ENCODE measurements at regions not wholly inside any gene's neighbourhood (a gene's known extent, or its start where the extent isn't known, plus 50 kb on each side); places are given as distances from the start of the nearest gene placed in this dataset.
A peak's percentile ranks its signal among the peaks of the same experiment; 100 is the strongest.

DNA sequence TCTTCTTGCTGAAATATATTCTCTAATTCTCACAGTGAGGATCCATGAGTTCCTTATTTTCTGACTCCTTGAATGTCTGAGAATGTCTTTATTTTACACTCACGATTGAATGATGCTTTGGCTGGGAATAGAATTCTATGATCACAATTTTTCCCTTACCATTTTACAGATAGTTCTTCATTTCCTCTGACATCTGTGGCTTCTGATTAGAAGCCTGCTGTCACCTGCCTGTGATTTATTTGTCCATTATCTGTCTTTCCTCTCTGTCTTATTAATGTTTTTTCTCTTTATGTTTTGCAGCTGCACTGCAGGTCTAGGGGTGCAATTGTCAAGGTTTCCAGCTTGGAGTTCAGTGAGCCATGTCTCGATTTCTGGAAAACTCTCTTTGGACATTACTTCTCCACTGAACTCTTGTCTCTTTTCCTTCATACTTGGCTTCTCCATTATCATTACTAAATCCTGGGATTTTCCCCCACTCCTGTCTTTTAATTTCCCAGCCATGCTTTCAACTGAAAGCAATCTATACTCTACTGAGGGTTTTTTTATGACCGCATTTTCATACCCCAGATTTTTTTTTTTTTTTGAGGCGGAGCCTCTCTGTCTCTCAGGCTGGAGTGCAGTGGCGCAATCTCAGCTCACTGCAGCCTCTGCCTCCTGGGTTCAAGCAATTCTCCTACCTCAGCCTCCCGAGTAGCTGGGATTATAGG, 85.8 kb upstream of the PRNP start:
- H3K4me2 ChIP-seq: no peak overlapping the region
- no peak overlapping the region for H3K27ac ChIP-seq
- H3K4me3 ChIP-seq: no peak overlapping the region
- FAIRE-seq (no peak), ATAC-seq (no peak), DNase-seq (ENCODE audit: low read depth in 1 of 2, low spot score in 1 of 2) (no peak)
- H3K4me1 ChIP-seq: peaks cover 6% of the 10 kb centered on the region; the same call in 1 of the 3 replicates
- 62% methylated on average over 6 of the region's 6 CpGs for WGBS (ENCODE audit: missing lambda C conversion rate)
- TF ChIP-seq CHD2 (IDR thresholded peaks at IDR 0.05; ENCODE audit: low read length, partially characterized antibody) (no peak), REST (IDR thresholded peaks at IDR 0.05) (no peak), RNF2 (IDR thresholded peaks at IDR 0.05; ENCODE audit: borderline replicate concordance, low read depth) (no peak), POLR2A (IDR thresholded peaks at IDR 0.05; ENCODE audit: low read length) (no peak), MAZ (IDR thresholded peaks at IDR 0.05; ENCODE audit: borderline replicate concordance, low read depth, low read length) (no peak), JUNB (IDR thresholded peaks at IDR 0.05) (no peak), JUN (IDR thresholded peaks at IDR 0.05) (no peak), ZFP36 (IDR thresholded peaks at IDR 0.05; ENCODE audit: borderline replicate concordance, partially characterized antibody) (no peak), FOXS1 (CRISPR knock-in tag; IDR thresholded peaks at IDR 0.05) (no peak), RAD21 (conservative IDR thresholded peaks at IDR 0.05 in 1 of 2, IDR thresholded peaks at IDR 0.05 in 1 of 2) (no peak), ESRRA (IDR thresholded peaks at IDR 0.05; ENCODE audit: borderline replicate concordance, low read length) (no peak)
- TF ChIP-seq, protein P1, sequence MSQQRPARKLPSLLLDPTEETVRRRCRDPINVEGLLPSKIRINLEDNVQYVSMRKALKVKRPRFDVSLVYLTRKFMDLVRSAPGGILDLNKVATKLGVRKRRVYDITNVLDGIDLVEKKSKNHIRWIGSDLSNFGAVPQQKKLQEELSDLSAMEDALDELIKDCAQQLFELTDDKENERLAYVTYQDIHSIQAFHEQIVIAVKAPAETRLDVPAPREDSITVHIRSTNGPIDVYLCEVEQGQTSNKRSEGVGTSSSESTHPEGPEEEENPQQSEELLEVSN (IDR thresholded peaks at IDR 0.05; ENCODE audit: borderline replicate concordance, low read depth): no peak
- CTCF ChIA-PET: no interaction called here
- no peaks in the 10 kb centered on the region for H3K9me3 ChIP-seq
- POLR2A ChIA-PET: no interaction called here

DNA sequence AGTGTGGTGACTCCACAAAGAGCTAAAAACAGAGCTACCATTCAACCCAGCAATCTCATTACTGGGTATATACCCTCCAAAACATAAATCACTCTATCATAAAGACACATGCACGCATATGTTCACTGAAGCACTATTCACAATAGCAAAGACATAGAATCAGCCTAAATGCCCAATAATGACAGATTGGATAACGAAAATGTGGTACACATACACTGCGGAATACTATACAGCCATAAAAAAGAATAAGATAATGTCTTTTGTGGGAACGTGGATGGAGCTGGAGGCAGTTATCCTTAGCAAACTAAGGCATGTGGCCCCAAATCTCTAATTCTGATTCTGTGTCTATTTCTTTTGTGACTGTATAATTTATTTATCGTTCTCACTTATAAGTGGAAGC, 89.0 kb upstream of the PRNP start:
- Histone ChIP-seq H3K27ac (no peak overlapping the region), H3K4me2 (no peak overlapping the region), H3K9me3 (no peaks in the 10 kb centered on the region), H3K4me3 (no peak overlapping the region), H3K4me1 (peaks cover 12% of the 10 kb centered on the region)
- 66% methylated on average over 5 of the region's 5 CpGs for WGBS (ENCODE audit: missing lambda C conversion rate)
- no peak for DNase-seq (ENCODE audit: low read depth in 1 of 2, low spot score in 1 of 2)
- POLR2A ChIA-PET: no interaction called here
- TF ChIP-seq RAD21 (conservative IDR thresholded peaks at IDR 0.05 in 1 of 2, IDR thresholded peaks at IDR 0.05 in 1 of 2) (no peak), SMC3 (IDR thresholded peaks at IDR 0.05) (no peak), KDM1A (IDR thresholded peaks at IDR 0.05; ENCODE audit: low read depth) (0 out of 2 replicates have a peak, but pooled peaks have one; percentile 61), NFE2L2 (conservative IDR thresholded peaks at IDR 0.05; ENCODE audit: low read length) (no peak), BCL3 (IDR thresholded peaks at IDR 0.05) (no peak), CHD2 (IDR thresholded peaks at IDR 0.05; ENCODE audit: low read length, partially characterized antibody) (no peak), REST (IDR thresholded peaks at IDR 0.05) (no peak), GATA3 (IDR thresholded peaks at IDR 0.05; ENCODE audit: borderline replicate concordance) (no peak)
- TF ChIP-seq, protein P2, sequence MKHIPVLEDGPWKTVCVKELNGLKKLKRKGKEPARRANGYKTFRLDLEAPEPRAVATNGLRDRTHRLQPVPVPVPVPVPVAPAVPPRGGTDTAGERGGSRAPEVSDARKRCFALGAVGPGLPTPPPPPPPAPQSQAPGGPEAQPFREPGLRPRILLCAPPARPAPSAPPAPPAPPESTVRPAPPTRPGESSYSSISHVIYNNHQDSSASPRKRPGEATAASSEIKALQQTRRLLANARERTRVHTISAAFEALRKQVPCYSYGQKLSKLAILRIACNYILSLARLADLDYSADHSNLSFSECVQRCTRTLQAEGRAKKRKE (CRISPR knock-in tag; IDR thresholded peaks at IDR 0.05; ENCODE audit: low read depth): no peak
- CTCF ChIA-PET: interaction anchor here (0.5 to 7.1 kb wide), 3 partner anchors 162 to 491 kb away, joined by 3 to 67 read pairs (median 6); no protein-coding TSS in a partner anchor
- no peak for ATAC-seq
- FAIRE-seq: no peak

All from A549 (cell line).